HCEC 1CT (cell line): ENCODE measurements at regions not wholly inside any gene's neighbourhood (a gene's known extent, or its start where the extent isn't known, plus 50 kb on each side); places are given as distances from the start of the nearest gene placed in this dataset.

Experiments
- DNase-seq: peaks from one replicate; pipeline ENCODE4 v3.0.0-alpha.2; 2017

GRCh38 chr6:163963205-163964120 is 548.9 kb downstream of the QKI start:
- no peak for DNase-seq

- no peak for DNase-seq
Observed at GRCh38 chr6:163962627-163963117, 548.2 kb downstream of the QKI start.

- DNase-seq = no peak
Observed at GRCh38 chr6:163960128-163960527, 545.6 kb downstream of the QKI start.

- DNase-seq = no peak
Observed at GRCh38 chr6:163958646-163959045, 544.1 kb downstream of the QKI start.

- DNase-seq = peak; percentile 59
Observed at GRCh38 chr6:163956571-163957407, 542.3 kb downstream of the QKI start.

DNA sequence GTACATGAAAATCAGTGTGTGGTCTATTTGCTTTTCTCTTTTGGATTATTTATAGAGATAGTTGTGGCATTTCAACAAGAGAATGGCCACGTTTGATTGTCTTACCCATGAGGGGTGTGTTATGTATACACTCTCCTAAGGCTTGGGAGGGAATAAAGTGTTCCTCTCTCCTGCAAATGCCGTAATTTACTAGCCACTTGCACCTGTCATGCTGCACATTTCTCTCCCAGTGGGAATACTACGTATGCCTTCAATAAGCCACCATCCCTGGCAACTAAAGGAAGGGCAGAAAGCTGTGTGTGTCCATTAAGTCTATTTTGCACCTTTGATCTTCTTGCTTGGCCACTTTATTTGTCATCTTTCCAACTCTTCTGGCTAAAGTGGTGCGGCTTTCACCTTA is 541.2 kb downstream of the QKI start:
- no peak for DNase-seq

GRCh38 chr6:163955096-163955495 is 540.6 kb downstream of the QKI start:
- DNase-seq = no peak

DNA sequence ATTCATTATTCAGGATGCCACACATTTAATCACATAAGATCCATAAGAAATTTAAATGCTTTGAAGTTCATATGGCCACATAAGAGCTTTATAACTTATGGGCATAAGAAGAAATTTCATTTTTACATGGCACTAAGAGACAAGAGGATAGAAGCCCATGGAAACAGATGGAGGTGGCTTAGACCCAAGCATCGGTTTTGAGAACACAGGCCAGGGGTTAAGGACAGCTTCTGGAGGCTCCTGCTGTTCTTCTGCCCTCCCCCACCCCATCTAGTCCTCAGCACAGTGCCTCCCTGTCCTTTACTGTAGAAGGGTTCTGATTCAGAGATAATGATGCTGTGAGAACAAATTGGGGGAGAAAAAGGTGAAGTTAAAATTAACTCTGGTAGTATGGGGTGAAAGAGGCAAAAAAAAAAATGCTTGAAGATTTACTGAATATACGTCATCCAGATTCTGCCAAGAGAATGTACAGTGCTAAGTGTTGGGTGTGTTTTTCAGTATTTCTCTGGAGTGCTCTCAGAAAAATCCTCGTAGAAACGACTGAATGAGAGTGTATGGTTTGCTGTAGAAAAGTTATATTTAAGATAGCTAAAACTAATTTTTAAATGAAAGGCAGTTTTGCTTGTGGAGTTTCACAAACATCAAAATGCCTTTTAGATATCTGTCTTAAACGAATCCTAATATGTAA is 539.7 kb downstream of the QKI start:
- no peak for DNase-seq

GRCh38 chr6:163952005-163952404 is 537.5 kb downstream of the QKI start:
- no peak for DNase-seq

DNA sequence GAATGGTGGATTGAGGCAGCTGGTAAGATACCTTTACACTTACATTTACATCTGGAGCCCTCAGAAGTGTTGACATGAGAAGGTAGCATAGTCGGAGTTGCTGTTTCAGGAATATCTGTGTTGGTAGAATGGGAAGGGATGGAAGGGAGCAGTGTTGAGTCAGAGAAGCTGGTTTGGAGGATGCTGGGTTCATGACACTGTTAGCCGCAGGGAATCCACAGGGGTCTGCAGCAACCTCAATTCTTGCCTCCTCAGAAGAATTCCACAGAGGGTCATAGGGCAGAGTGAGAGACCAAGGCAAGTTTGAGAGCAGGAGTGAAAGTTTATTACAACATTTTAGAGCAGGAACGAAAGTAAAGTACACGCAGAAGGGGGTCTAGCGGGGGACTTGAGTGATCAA is 536.8 kb downstream of the QKI start:
- no peak for DNase-seq

DNA sequence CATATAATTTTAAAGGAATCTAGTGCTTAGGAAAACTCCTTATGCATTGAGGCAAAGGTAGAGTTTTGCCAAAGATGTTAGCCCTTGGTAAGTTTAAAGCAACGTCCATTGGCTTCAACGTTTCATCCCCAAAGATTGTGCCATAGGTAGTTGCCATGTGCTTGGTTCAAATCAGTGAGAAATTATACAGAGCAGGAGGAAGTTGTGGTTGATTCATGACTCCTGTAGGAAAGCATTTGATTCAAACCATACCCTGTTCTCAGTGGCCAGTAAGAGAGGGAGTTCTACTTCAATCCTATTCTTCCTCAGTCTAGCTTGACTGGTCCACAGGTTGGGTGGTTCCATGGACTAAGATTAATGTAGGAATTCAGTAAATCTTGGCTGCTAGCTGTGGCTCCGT is 535.6 kb downstream of the QKI start:
- no peak for DNase-seq

- DNase-seq = no peak
Observed at GRCh38 chr6:163949431-163949830, 534.9 kb downstream of the QKI start.

DNA sequence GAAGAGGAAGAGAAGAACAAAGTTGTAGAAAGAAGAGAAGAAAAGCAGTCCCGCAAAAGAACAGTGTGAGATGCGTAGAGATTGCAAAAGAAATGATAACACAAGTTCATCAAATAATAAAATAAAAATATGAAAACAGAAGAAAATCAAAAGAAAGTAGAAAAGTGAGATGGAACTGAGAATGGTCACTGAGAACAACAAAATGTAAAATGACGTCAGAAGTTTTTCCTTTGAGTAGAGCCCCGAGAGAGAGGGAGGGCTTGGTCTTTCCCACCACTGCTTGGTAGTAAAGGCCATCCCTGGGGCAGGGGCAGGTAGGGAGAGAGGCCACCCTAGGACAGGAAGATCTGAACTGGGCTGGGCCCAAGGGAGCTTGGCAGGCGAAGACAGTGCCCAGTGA is 533.7 kb downstream of the QKI start:
- DNase-seq = no peak

DNA sequence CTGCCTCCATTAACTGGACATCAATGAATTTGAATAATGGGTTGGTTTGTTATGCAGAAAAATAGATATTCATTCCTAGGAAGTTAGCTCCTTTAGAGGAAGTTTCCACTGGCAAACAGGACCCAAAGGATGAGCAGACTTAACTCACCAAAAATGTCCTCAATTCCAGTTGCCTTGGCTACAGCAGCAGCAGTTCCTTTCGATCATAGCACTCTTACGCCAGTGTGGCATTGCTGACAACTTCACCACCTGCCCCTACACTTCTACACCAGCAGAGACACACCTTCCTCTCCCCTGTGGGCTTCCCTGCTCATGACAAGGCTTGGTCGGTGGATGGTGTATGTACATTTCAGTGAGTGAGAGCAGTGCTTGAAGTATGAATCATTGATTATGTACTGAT is 532.8 kb downstream of the QKI start:
- DNase-seq = no peak

- no peak for DNase-seq
Observed at GRCh38 chr6:163946437-163946836, 531.9 kb downstream of the QKI start.

DNA sequence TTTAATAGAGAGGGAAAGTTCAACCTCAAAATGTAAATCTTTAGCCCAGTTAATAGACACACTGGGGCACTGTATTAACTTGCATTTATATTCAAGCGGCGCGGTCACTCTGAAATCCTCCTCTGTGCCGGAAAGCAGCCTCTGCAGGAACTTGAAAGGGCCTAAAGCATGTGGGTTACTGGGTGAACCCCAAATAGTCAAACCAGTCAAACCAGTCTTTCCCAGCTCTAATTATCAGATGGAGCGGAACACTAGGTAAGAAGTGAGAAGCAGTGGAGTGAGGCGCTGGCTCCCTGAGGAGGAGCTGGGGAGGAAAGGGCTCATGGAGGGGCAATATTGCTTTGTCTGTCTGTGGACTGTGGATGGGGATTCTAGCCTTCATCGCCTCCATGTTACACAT is 531.3 kb downstream of the QKI start:
- DNase-seq = no peak

DNA sequence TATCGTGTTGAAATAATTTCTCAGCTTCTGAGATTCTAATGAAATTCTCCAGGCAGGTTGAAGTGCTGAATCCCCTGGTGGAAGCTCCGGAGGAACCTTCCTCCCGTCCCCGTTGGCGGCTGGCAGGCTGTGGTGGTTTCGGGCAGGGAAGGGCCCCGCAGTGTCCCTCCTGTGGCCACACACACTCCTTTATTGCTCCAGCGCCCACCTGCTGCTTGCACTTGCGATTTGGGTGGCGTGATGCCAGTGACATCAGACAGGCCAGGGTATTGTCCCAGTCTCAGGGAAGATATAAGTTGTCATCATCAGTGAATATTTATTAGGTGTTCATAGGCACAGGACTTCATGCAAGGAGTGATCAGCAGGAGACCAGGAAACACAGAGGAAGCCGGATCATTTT is 530.4 kb downstream of the QKI start:
- DNase-seq = no peak

DNA sequence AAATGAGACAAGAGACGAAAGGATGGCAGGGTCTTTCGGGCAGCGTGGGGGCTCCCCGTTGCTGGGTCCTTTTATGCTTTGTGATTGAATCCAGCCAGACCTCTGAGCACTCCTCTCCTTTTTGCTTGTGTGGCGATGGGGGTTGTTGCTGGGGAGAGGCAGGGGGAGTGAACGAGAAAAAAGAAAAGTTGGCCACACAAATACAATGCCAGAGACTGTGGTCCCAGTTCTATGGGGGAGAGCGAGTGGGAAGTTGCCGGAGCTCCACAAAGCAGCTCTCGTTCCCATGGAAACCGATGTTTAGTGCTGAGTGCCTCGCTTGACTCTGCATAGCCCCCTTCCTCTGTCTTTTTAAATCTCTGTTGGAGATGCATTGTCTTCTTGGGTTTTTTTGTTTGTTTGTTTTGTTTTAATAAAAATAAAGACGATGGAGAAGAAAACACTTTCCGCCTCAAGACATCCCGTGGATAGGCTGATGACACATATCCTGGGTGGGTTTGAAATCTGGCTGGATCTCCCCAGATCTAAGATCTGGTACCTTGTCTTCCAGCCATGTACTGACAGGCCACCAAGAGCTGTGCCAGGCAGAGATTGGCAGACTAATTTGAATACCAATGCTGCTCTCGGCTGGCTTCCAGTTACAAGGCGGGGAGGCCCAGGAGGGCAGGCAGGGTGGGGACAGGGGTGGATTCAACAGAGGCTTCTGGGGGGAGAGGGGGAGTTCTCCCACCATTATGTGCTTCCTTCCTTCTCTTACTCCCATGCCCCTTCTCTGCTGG is 529.3 kb downstream of the QKI start:
- DNase-seq = no peak

DNA sequence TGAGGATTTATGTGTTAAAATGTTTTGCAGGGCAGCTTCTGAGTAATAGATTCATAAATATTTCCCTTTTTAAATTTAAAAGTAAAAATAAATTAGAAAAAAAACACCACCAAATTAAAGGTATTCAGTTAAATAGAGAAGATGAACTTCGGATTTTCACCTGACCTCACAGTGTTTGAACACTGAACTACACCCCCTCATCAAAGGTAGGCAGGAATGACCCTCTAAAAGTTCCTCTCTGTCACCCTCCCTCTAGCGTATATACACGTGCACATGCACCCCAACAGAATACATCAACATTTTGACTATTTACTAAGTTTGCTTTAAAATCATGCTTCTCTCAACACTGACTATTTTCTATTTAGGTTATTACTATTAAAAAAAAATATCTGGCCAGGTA is 528.3 kb downstream of the QKI start:
- DNase-seq = no peak

DNA sequence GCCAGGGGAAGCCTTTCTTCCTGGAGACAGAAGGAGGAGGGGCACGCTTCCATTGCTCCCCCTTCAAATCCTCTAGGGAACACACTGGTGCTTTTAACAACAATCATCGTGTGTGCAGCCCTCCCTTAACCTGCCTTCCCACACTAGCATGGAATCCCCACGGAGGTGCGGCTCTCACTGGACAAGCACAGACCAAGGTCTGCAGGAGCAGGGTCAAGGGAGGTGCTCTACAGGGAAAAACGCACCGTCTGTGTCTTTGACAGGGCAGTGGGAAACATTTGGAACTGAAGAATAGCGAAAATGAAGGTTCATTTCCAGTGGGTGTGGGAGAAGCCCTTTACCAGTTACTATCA is 527.1 kb downstream of the QKI start:
- no peak for DNase-seq

GRCh38 chr6:163940705-163941623 is 526.4 kb downstream of the QKI start:
- no peak for DNase-seq
